HEK293T (cell line): ENCODE measurements at regions not wholly inside any gene's neighbourhood (a gene's known extent, or its start where the extent isn't known, plus 50 kb on each side); places are given as distances from the start of the nearest gene placed in this dataset.

Experiments
- ARNT ChIP-seq: fragments of 450-650 bp; IDR thresholded peaks from 2 replicates; pipeline ENCODE4 v1.6.1; 2017; ENCODE audit warnings: mild to moderate bottlenecking
- BHLHE40 ChIP-seq: fragments of 450-650 bp; IDR thresholded peaks from 2 replicates; pipeline ENCODE4 v1.6.1; 2016; ENCODE audit warnings: mild to moderate bottlenecking, moderate library complexity, borderline replicate concordance
- ELF4 ChIP-seq: fragments of 450-650 bp; IDR thresholded peaks from 2 replicates; pipeline ENCODE4 v1.6.1; 2017; ENCODE audit warnings: antibody characterized with exemption
- FOXA1 ChIP-seq: fragments of 450-650 bp; IDR thresholded peaks from 2 replicates; pipeline ENCODE4 v1.6.1; 2016; ENCODE audit warnings: mild to moderate bottlenecking
- FOXK2 ChIP-seq: fragments of 450-650 bp; IDR thresholded peaks from 2 replicates; pipeline ENCODE4 v1.6.1; 2016; ENCODE audit warnings: mild to moderate bottlenecking
- FOXM1 ChIP-seq: fragments of 450-650 bp; IDR thresholded peaks from 2 replicates; pipeline ENCODE4 v1.6.1; 2017; ENCODE audit warnings: mild to moderate bottlenecking, borderline replicate concordance
- HDGF ChIP-seq: fragments of 450-650 bp; IDR thresholded peaks from 2 replicates; pipeline ENCODE4 v1.6.1; 2017; ENCODE audit warnings: antibody characterized with exemption, borderline replicate concordance
- L3MBTL2 ChIP-seq: fragments of 450-650 bp; conservative IDR thresholded peaks from 2 replicates; pipeline ENCODE4 v1.6.1; 2016; ENCODE audit warnings: mild to moderate bottlenecking
- LEF1 ChIP-seq: fragments of 450-650 bp; IDR thresholded peaks from 2 replicates; pipeline ENCODE4 v1.6.1; 2017; ENCODE audit warnings: mild to moderate bottlenecking, borderline replicate concordance
- NFRKB ChIP-seq: fragments of 450-650 bp; IDR thresholded peaks from 2 replicates; pipeline ENCODE4 v1.6.1; 2016; ENCODE audit warnings: mild to moderate bottlenecking, moderate library complexity
- PKNOX1 ChIP-seq: fragments of 450-650 bp; IDR thresholded peaks from 2 replicates; pipeline ENCODE4 v1.6.1; 2016
- SP1 ChIP-seq: fragments of 450-650 bp; IDR thresholded peaks from 2 replicates; pipeline ENCODE4 v1.6.1; 2017
- TARDBP ChIP-seq: fragments of 450-650 bp; IDR thresholded peaks from 2 replicates; pipeline ENCODE4 v1.6.1; 2016
- ZNF384 ChIP-seq: fragments of 450-650 bp; IDR thresholded peaks from 2 replicates; pipeline ENCODE4 v1.6.1; 2016

GRCh38 chr13:108087810-108088209 lies 127.5 kb downstream of the LIG4 start:
- TF ChIP-seq BHLHE40 (no peak), SP1 (no peak), ZNF384 (no peak), NFRKB (no peak), FOXM1 (no peak), PKNOX1 (no peak), LEF1 (no peak), ARNT (no peak), FOXA1 (no peak), TARDBP (no peak), FOXK2 (no peak), ELF4 (no peak), L3MBTL2 (no peak), HDGF (no peak)
